Astrocyte of the hippocampus (primary cell): ENCODE measurements at regions not wholly inside any gene's neighbourhood (a gene's known extent, or its start where the extent isn't known, plus 50 kb on each side); places are given as distances from the start of the nearest gene placed in this dataset.
A peak's percentile ranks its signal among the peaks of the same experiment; 100 is the strongest.

Experiments used
- DNase-seq: peaks from one replicate; pipeline ENCODE4 v3.0.0; 2011; ENCODE audit warnings: low read depth, low spot score

- no peak for DNase-seq
These were observed 100.4 kb downstream of the SLIT2 start for GRCh38 chr4:20352163-20352431.

DNA sequence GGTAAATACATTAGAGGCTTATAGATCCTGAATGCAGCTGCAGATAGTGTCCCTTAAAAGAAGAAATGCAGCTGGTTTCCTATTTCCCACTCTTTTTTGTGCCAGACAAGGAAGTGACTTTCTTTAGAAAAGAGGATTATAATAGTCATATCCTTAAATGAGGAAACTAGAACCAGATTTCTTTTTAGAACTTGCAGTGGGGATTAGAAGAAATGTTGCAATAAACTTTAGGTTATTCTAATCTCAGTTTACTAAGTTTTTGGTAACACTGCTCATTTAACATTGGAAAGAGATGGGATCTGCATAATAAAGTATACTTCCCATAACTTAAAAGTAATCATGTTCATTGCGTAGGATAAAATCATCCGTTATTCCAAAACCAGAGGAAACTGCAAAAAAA is 101.9 kb downstream of the SLIT2 start:
- no peak for DNase-seq

DNA sequence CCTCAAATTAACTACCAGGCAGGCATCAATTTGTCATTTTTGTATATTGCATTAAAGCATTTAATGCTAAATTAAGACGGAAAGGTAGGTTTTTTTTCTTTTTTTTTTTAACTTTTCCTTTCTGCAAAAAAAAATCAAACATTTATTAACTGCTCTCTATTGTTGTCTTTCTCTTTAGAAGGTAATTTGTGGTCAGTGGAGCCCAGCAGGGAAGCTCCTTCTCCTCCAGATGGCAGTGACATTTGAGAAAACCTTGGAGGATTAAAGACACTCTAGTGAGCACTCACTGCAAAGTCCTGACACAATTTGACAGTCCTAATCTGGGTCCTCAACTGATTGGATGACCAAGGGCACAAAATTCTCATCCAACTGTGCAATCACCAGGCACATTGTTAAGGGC is 102.4 kb downstream of the SLIT2 start:
- no peak for DNase-seq

DNA sequence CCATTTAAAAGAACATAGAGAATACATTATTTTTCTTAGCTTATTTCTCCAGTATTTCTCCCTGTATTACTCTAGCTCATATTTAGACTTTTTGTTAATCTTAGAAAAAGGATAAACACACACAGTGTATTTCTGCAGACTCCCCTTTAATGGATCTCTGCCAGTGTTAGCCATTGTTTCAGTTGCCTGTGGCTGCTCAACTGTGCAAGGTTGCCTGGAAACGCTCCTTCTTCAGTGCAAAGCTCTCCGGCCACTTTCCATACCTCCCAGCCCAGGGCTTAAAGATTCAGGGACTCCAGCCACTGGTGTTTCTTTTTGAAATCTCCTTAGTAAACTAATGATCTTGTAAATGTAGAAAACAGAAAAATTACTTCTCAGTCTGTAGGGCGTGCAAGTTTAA is 104.9 kb downstream of the SLIT2 start:
- DNase-seq: peak; percentile 73

- no peak for DNase-seq
These were observed 106.4 kb downstream of the SLIT2 start for GRCh38 chr4:20358110-20358509.

DNA sequence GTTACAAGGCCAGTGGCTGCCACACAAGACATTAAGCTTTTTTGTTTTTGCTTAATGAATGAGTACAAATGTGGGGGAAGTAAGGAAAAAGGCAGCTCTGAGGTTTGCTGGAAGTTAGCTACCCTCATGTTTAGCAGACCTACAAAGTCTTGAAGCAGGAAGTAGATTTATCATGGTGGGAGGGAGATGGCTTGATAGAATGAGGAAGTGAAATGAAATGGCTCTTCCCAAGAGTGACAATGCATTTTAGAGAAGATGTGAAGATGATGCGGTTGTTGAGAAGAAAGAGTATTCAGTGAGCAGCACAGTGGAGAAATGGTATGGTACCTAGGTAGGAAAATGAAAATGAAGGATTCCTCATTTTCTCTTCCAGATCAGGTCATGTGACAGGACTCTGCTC is 108.0 kb downstream of the SLIT2 start:
- DNase-seq: no peak

- no peak for DNase-seq
These were observed 110.4 kb downstream of the SLIT2 start for GRCh38 chr4:20362148-20362547.

DNA sequence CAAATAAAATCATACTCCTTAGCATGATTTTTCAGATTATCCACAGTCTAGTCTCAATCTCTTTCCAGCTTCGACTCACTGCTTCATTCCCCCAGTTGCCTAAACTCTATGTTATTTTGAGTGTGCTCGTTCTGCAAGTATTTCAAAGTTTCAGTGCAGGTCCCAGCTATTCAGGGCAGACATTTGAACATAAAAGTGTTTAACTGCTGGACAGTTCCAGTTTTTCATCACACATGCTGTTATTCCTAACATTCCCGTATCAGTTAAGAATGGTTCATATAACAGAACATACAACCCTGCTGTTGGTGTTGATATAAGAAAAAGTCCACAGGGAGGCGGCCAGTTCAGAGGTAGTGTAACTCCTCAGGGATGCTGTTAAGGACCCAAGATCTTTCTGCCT is 113.3 kb downstream of the SLIT2 start:
- DNase-seq: no peak

- no peak for DNase-seq
These were observed 115.7 kb downstream of the SLIT2 start for GRCh38 chr4:20367446-20367845.

- peak; percentile 5 for DNase-seq
These were observed 117.2 kb downstream of the SLIT2 start for GRCh38 chr4:20368926-20369325.

GRCh38 chr4:20370274-20370673 is 118.6 kb downstream of the SLIT2 start:
- DNase-seq: no peak

GRCh38 chr4:20376070-20376469 is 124.4 kb downstream of the SLIT2 start:
- DNase-seq: no peak

- DNase-seq: no peak
These were observed 126.5 kb downstream of the SLIT2 start for GRCh38 chr4:20378181-20378580.

GRCh38 chr4:20381005-20381404 is 129.3 kb downstream of the SLIT2 start:
- DNase-seq: no peak

- DNase-seq: no peak
These were observed 131.6 kb downstream of the SLIT2 start for GRCh38 chr4:20383283-20383682.

DNA sequence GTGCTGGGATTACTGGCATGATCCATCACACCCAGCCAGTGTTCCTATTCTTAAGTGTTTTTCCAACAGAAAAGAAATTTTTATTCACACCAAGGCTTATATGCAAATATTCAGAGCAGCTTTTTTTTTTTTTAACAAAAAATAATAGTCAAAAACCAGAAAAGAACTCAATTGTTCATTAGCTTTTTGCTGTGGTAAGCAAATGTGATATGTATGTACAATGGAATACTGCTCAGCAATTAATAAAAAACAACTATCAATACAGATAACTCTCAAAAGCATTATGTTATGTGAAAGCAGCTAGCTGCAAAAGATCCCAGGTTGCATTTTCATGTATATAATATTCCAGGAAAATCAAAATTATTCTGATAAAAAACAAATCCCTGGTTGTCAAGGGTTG is 132.3 kb downstream of the SLIT2 start:
- no peak for DNase-seq

DNA sequence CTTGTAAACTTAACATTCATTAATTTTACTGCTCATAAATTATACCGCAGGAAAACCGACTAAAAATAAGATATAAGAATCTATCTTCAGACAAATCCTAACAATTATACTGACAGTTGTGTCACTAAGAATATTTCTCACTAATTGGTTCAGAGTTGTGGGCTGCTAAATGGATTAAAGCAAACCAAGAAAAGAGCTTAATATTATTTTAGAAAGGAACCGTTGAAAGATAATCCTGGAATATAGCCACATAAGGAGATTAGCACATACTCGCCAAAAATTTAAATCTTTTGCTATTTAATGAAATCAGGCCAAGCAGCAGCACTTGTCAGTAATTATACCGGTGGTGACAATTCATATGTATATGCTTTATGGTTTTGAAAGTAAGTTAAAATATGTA is 132.8 kb downstream of the SLIT2 start:
- no peak for DNase-seq

GRCh38 chr4:20386001-20386740 is 134.5 kb downstream of the SLIT2 start:
- DNase-seq: no peak

DNA sequence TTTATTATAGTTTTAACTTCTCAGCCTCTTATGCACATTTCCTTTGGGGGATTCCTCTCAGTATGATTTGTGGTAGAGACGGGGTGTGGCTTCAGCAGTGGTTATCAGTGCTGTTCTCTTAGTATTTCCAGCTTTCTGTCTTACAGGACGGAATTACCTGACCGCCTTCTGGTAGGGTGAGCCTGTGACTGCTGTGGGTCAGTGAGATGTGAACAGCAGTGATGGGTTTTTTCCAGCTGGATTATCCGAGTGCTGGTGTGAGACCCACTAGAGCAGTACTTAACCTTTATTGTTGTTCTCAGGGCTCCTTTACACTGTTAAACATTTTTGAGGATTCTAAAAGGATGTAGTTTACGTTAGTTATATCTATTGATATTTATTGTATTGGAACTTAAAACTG is 135.2 kb downstream of the SLIT2 start:
- no peak for DNase-seq

- DNase-seq: peak; percentile 28
These were observed 139.5 kb downstream of the SLIT2 start for GRCh38 chr4:20391198-20391597.

- DNase-seq: no peak
These were observed 140.2 kb downstream of the SLIT2 start for GRCh38 chr4:20391912-20392311.

DNA sequence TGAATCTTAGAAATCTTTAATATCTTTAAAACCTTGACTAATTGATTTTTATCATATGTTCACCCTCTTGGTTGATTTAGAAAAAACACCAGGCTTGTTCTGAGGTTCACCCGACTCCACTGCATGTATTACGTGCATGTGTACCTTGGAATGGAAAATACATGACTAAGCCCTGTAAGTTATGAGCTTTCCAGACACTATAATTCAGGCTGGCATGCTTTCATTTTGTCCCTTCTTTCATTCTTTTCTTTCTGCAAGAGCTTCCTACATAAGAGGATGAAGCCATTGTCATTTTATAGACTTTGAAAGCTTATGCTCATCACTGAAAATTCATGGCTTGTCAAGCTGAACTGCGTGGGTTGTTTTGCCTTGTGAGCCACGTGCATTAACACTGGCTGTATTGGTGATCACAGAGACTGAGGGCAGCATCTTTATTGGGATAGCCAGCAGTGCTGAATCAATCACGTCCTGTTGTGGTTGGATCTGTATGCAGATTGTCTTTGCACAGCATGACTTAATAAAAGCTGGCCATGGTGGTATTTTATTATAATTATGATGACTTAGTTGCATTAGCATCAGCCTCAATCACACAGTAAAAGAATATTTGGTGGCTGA is 141.9 kb downstream of the SLIT2 start:
- DNase-seq: no peak

- no peak for DNase-seq
These were observed 142.8 kb downstream of the SLIT2 start for GRCh38 chr4:20394512-20394911.
